Nephron (organoid): ENCODE measurements at regions not wholly inside any gene's neighbourhood (a gene's known extent, or its start where the extent isn't known, plus 50 kb on each side); places are given as distances from the start of the nearest gene placed in this dataset.
A peak's percentile ranks its signal among the peaks of the same experiment; 100 is the strongest.

Source experiments
- H3K27ac Mint-ChIP-seq, 3 experiments: 2 replicates each; pipeline ENCODE4 v1.8.0; 2020; ENCODE audit warnings: mixed read lengths in 3 of 3, mild to moderate bottlenecking in 2 of 3, moderate library complexity in 1 of 3
- H3K27me3 Mint-ChIP-seq: 2 replicates; pipeline ENCODE4 v1.8.0; 2021; ENCODE audit warnings: low read depth, mild to moderate bottlenecking, moderate library complexity, mixed read lengths
- H3K36me3 Mint-ChIP-seq: 2 replicates; pipeline ENCODE4 v1.8.0; 2020; ENCODE audit warnings: low read depth, mixed read lengths
- H3K4me1 Mint-ChIP-seq: 2 replicates; pipeline ENCODE4 v1.8.0; 2020; ENCODE audit warnings: mixed read lengths
- H3K4me3 Mint-ChIP-seq, 3 experiments: 2 replicates each; pipeline ENCODE4 v1.8.0; 2020; ENCODE audit warnings: mild to moderate bottlenecking in 3 of 3, mixed read lengths in 3 of 3, moderate library complexity in 2 of 3
- H3K9me3 Mint-ChIP-seq: 2 replicates; pipeline ENCODE4 v1.8.0; 2020; ENCODE audit warnings: mixed read lengths
- CTCF ChIP-seq, 3 experiments: fragments of 200-600 bp; sonication (generic); IDR thresholded peaks; one replicate each; pipeline ENCODE4 v1.5.0; 2021; ENCODE audit warnings: antibody characterized with exemption in 3 of 3; ENCODE audit not compliant: unreplicated experiment in 3 of 3

- H3K9me3 Mint-ChIP-seq: no peaks in the 10 kb centered on the region
- H3K4me1 Mint-ChIP-seq: no peaks in the 10 kb centered on the region
- no peaks in the 10 kb centered on the region for H3K36me3 Mint-ChIP-seq
- TF ChIP-seq CTCF (IDR thresholded peaks at IDR 0.05; ENCODE audit: unreplicated experiment in 3 of 3): no peak
- H3K27ac Mint-ChIP-seq: no peak overlapping the region
- H3K4me3 Mint-ChIP-seq: no peak overlapping the region
- no peaks in the 10 kb centered on the region for H3K27me3 Mint-ChIP-seq
Observed at GRCh38 chr12:24293549-24293948, 344.1 kb upstream of the SOX5 start.

- H3K4me1 Mint-ChIP-seq: no peaks in the 10 kb centered on the region
- H3K36me3 Mint-ChIP-seq: no peaks in the 10 kb centered on the region
- no peaks in the 10 kb centered on the region for H3K27me3 Mint-ChIP-seq
- no peak overlapping the region for H3K27ac Mint-ChIP-seq
- TF ChIP-seq CTCF (IDR thresholded peaks at IDR 0.05; ENCODE audit: unreplicated experiment in 3 of 3): no peak
- no peak overlapping the region for H3K4me3 Mint-ChIP-seq
- H3K9me3 Mint-ChIP-seq: no peaks in the 10 kb centered on the region
Observed at GRCh38 chr12:24287963-24288362, 338.5 kb upstream of the SOX5 start.

GRCh38 chr12:24285448-24285847, 336.0 kb upstream of the SOX5 start:
- Mint-ChIP-seq H3K27ac (no peak overlapping the region), H3K27me3 (no peaks in the 10 kb centered on the region), H3K36me3 (no peaks in the 10 kb centered on the region), H3K9me3 (no peaks in the 10 kb centered on the region), H3K4me1 (no peaks in the 10 kb centered on the region), H3K4me3 (no peak overlapping the region)
- TF ChIP-seq CTCF (IDR thresholded peaks at IDR 0.05; ENCODE audit: unreplicated experiment in 3 of 3): no peak

GRCh38 chr12:24281341-24281740, 331.9 kb upstream of the SOX5 start:
- no peak overlapping the region for H3K27ac Mint-ChIP-seq
- no peak for TF ChIP-seq CTCF (IDR thresholded peaks at IDR 0.05; ENCODE audit: unreplicated experiment in 3 of 3)
- H3K27me3 Mint-ChIP-seq: no peaks in the 10 kb centered on the region
- H3K36me3 Mint-ChIP-seq: no peaks in the 10 kb centered on the region
- no peaks in the 10 kb centered on the region for H3K4me1 Mint-ChIP-seq
- H3K4me3 Mint-ChIP-seq: no peak overlapping the region
- H3K9me3 Mint-ChIP-seq: no peaks in the 10 kb centered on the region

- Mint-ChIP-seq H3K4me3 (no peak overlapping the region), H3K4me1 (no peaks in the 10 kb centered on the region), H3K27ac (no peak overlapping the region), H3K9me3 (no peaks in the 10 kb centered on the region), H3K36me3 (no peaks in the 10 kb centered on the region), H3K27me3 (no peaks in the 10 kb centered on the region)
- no peak for TF ChIP-seq CTCF (IDR thresholded peaks at IDR 0.05; ENCODE audit: unreplicated experiment in 3 of 3)
Observed at GRCh38 chr12:24280056-24280842, 330.8 kb upstream of the SOX5 start.

GRCh38 chr12:24278832-24279231, 329.4 kb upstream of the SOX5 start:
- peak in 1 of 3 experiments; percentile 16 for TF ChIP-seq CTCF (IDR thresholded peaks at IDR 0.05; ENCODE audit: unreplicated experiment in 3 of 3)
- no peaks in the 10 kb centered on the region for H3K27me3 Mint-ChIP-seq
- H3K4me1 Mint-ChIP-seq: no peaks in the 10 kb centered on the region
- H3K4me3 Mint-ChIP-seq: no peak overlapping the region
- H3K27ac Mint-ChIP-seq: no peak overlapping the region
- H3K36me3 Mint-ChIP-seq: no peaks in the 10 kb centered on the region
- no peaks in the 10 kb centered on the region for H3K9me3 Mint-ChIP-seq
